ENCODE measurements at regions not wholly inside any gene's neighbourhood (a gene's known extent, or its start where the extent isn't known, plus 50 kb on each side); places are given as distances from the start of the nearest gene placed in this dataset.

- no peak for TF ChIP-seq POLR2A (IDR thresholded peaks at IDR 0.05)
- no peak for TF ChIP-seq CTCF (IDR thresholded peaks at IDR 0.05 in 8 of 11, conservative IDR thresholded peaks at IDR 0.05 in 3 of 11)
Measured at GRCh38 chr1:102578804-102579203, 529.5 kb downstream of the COL11A1 start.

GRCh38 chr1:102572637-102573036 lies 535.7 kb downstream of the COL11A1 start:
- Histone ChIP-seq H3K36me3 (no peaks in the 10 kb centered on the region), H3K27me3 (replicated peaks in 1 of 7) (no peaks in the 10 kb centered on the region), H3K4me1 (no peaks in the 10 kb centered on the region), H3K9me3 (peaks cover 0 to 3% (median 0%) of the 10 kb centered on the region in 8 donors), H3K4me3 (no peak overlapping the region), H3K27ac (no peak overlapping the region)
- DNase-seq: no peak
- whole genome bisulfite sequencing, 5 donors: 64 to 85% (median 65%) methylated on average over 1 of the region's 1 CpG
- intact Hi-C loops (cut with DNase I; ENCODE audit: low total_unique reads): no loop called here
- TF ChIP-seq CTCF (IDR thresholded peaks at IDR 0.05 in 8 of 11, conservative IDR thresholded peaks at IDR 0.05 in 3 of 11): no peak
- TF ChIP-seq POLR2A (IDR thresholded peaks at IDR 0.05): no peak
- no peak for TF ChIP-seq POLR2AphosphoS5 (IDR thresholded peaks at IDR 0.05)

More at GRCh38 chr1:102578804-102579203, 529.5 kb downstream of the COL11A1 start:
- Histone ChIP-seq H3K9me3 (peaks cover 0 to 19% (median 4%) of the 10 kb centered on the region in 8 donors), H3K4me1 (no peaks in the 10 kb centered on the region), H3K4me3 (no peak overlapping the region), H3K27ac (no peak overlapping the region), H3K27me3 (replicated peaks in 1 of 7) (no peaks in the 10 kb centered on the region), H3K36me3 (no peaks in the 10 kb centered on the region)
- WGBS, 5 donors: 34 to 52% (median 39%) methylated on average over 2 of the region's 2 CpGs
- intact Hi-C loops (cut with DNase I; ENCODE audit: low total_unique reads): no loop called here
- no peak for DNase-seq

- Histone ChIP-seq H3K4me3 (no peak overlapping the region), H3K27me3 (replicated peaks in 1 of 7) (no peaks in the 10 kb centered on the region), H3K4me1 (no peaks in the 10 kb centered on the region), H3K27ac (no peak overlapping the region), H3K9me3 (no peaks in the 10 kb centered on the region), H3K36me3 (no peaks in the 10 kb centered on the region)
- DNase-seq: no peak
- intact Hi-C loops (cut with DNase I; ENCODE audit: low total_unique reads): no loop called here
- TF ChIP-seq POLR2AphosphoS5 (IDR thresholded peaks at IDR 0.05): no peak
- TF ChIP-seq CTCF (IDR thresholded peaks at IDR 0.05 in 8 of 11, conservative IDR thresholded peaks at IDR 0.05 in 3 of 11): no peak
- no peak for TF ChIP-seq POLR2A (IDR thresholded peaks at IDR 0.05)
Measured at GRCh38 chr1:102566182-102566581, 542.1 kb downstream of the COL11A1 start.

- no peak for DNase-seq
- Histone ChIP-seq H3K36me3 (no peaks in the 10 kb centered on the region), H3K4me3 (no peak overlapping the region), H3K4me1 (no peaks in the 10 kb centered on the region), H3K9me3 (no peaks in the 10 kb centered on the region), H3K27me3 (replicated peaks in 1 of 7) (no peaks in the 10 kb centered on the region), H3K27ac (no peak overlapping the region)
- TF ChIP-seq CTCF (IDR thresholded peaks at IDR 0.05 in 8 of 11, conservative IDR thresholded peaks at IDR 0.05 in 3 of 11) (no peak), POLR2AphosphoS5 (IDR thresholded peaks at IDR 0.05) (no peak), POLR2A (IDR thresholded peaks at IDR 0.05) (no peak)
- intact Hi-C loops (cut with DNase I; ENCODE audit: low total_unique reads): no loop called here
- 78 to 87% (median 83%) methylated on average over 1 of the region's 1 CpG for WGBS, 5 donors
Measured at GRCh38 chr1:102562380-102562779, 545.9 kb downstream of the COL11A1 start.

All from spleen (tissue), 11 donors.